ENCODE measurements at regions not wholly inside any gene's neighbourhood (a gene's known extent, or its start where the extent isn't known, plus 50 kb on each side); places are given as distances from the start of the nearest gene placed in this dataset.

- intact Hi-C loops (cut with DNase I), result no loop called here
- H3K9me3 ChIP-seq, result no peaks in the 10 kb centered on the region
- FAIRE-seq, result no peak
- WGBS, 2 donors, result 57 to 58% methylated on average over 9 of the region's 9 CpGs
- no peaks in the 10 kb centered on the region for H3K27me3 ChIP-seq
- TF ChIP-seq CTCF (IDR thresholded peaks at IDR 0.05), result no peak
- ATAC-seq, result no peak
- no peaks in the 10 kb centered on the region for H3K4me1 ChIP-seq
- H3K36me3 ChIP-seq, result no peaks in the 10 kb centered on the region
- no peak for DNase-seq
- H3K27ac ChIP-seq, result no peak overlapping the region
- no peak overlapping the region for H3K4me3 ChIP-seq
Measured at GRCh38 chr20:7352165-7352564, 584.7 kb downstream of the BMP2 start.

- H3K9me3 ChIP-seq, result no peaks in the 10 kb centered on the region
- H3K4me3 ChIP-seq, result no peak overlapping the region
- FAIRE-seq (no peak), DNase-seq (no peak), ATAC-seq (no peak)
- no peaks in the 10 kb centered on the region for H3K27me3 ChIP-seq
- no peak overlapping the region for H3K27ac ChIP-seq
- intact Hi-C loops (cut with DNase I), result no loop called here
- no peak for TF ChIP-seq CTCF (IDR thresholded peaks at IDR 0.05)
- 34 to 44% methylated on average over 2 of the region's 2 CpGs for WGBS, 2 donors
- H3K36me3 ChIP-seq, result no peaks in the 10 kb centered on the region
- no peaks in the 10 kb centered on the region for H3K4me1 ChIP-seq
Measured at GRCh38 chr20:7355051-7355450, 585.2 kb downstream of the HAO1 start.

GRCh38 chr20:7358670-7359069 lies 581.6 kb downstream of the HAO1 start:
- no peaks in the 10 kb centered on the region for H3K9me3 ChIP-seq
- no peaks in the 10 kb centered on the region for H3K27me3 ChIP-seq
- FAIRE-seq (no peak), ATAC-seq (no peak), DNase-seq (no peak)
- 60 to 66% methylated on average over 1 of the region's 1 CpG for WGBS, 2 donors
- no peaks in the 10 kb centered on the region for H3K4me1 ChIP-seq
- H3K4me3 ChIP-seq, result no peak overlapping the region
- H3K27ac ChIP-seq, result no peak overlapping the region
- intact Hi-C loops (cut with DNase I), result no loop called here
- H3K36me3 ChIP-seq, result no peaks in the 10 kb centered on the region
- TF ChIP-seq CTCF (IDR thresholded peaks at IDR 0.05), result no peak

GRCh38 chr20:7359739-7360138 lies 580.5 kb downstream of the HAO1 start:
- no peaks in the 10 kb centered on the region for H3K36me3 ChIP-seq
- intact Hi-C loops (cut with DNase I), result no loop called here
- no peaks in the 10 kb centered on the region for H3K9me3 ChIP-seq
- FAIRE-seq (no peak), DNase-seq (no peak), ATAC-seq (no peak)
- H3K27ac ChIP-seq, result no peak overlapping the region
- 68 to 73% methylated on average over 3 of the region's 3 CpGs for WGBS, 2 donors
- no peaks in the 10 kb centered on the region for H3K27me3 ChIP-seq
- no peak overlapping the region for H3K4me3 ChIP-seq
- no peak for TF ChIP-seq CTCF (IDR thresholded peaks at IDR 0.05)
- no peaks in the 10 kb centered on the region for H3K4me1 ChIP-seq

GRCh38 chr20:7361321-7361720 lies 578.9 kb downstream of the HAO1 start:
- WGBS, 2 donors, result 20 to 40% methylated on average over 3 of the region's 3 CpGs
- FAIRE-seq (no peak), ATAC-seq (no peak), DNase-seq (no peak)
- Histone ChIP-seq H3K4me1 (no peaks in the 10 kb centered on the region), H3K4me3 (no peak overlapping the region), H3K36me3 (no peaks in the 10 kb centered on the region), H3K27me3 (no peaks in the 10 kb centered on the region), H3K9me3 (no peaks in the 10 kb centered on the region), H3K27ac (no peak overlapping the region)
- no peak for TF ChIP-seq CTCF (IDR thresholded peaks at IDR 0.05)
- intact Hi-C loops (cut with DNase I), result no loop called here
